IMR-90 (cell line): ENCODE measurements at regions not wholly inside any gene's neighbourhood (a gene's known extent, or its start where the extent isn't known, plus 50 kb on each side); places are given as distances from the start of the nearest gene placed in this dataset.
A peak's percentile ranks its signal among the peaks of the same experiment; 100 is the strongest.

Experiments used
- ATAC-seq: fragments of 200-7000 bp; cut with Tn5 transposase; 2 replicates; pipeline ENCODE4 v1.9.1; 2020; ENCODE audit warnings: low read depth, mild to moderate bottlenecking, moderate library complexity
- BruUV-seq: library from RNA; stranded (reverse); fragments of 400-500 nt; replicated peaks from 2 replicates; lab custom pipeline; 2021; lab: Mats Ljungman, UMichigan
- CTCF ChIA-PET: fragments of 300-600 bp; formaldehyde crosslinking; extraction: SDS; loops from one replicate; lab custom pipeline; 2021; ENCODE audit warnings: antibody characterized with exemption; lab: Yijun Ruan, JAX
- POLR2A ChIA-PET: fragments of 300-600 bp; sonication (Branson Sonifier 250); formaldehyde crosslinking; loops from one replicate; lab custom pipeline; 2022; ENCODE audit warnings: antibody characterized with exemption; ENCODE audit not compliant: unreplicated experiment; lab: Charles Lee
- DNase-seq: peaks from one replicate; pipeline ENCODE4 v3.0.0; 2013
- H2AFZ ChIP-seq: replicated peaks from 2 replicates; pipeline ENCODE3; 2013; ENCODE audit warnings: low read length, mild to moderate bottlenecking; ENCODE audit not compliant: poor library complexity
- H2AK5ac ChIP-seq: 2 replicates; pipeline ENCODE4 v1.6.1; 2013; ENCODE audit warnings: low read depth, low read length, inconsistent platforms
- H2AK9ac ChIP-seq: replicated peaks from 2 replicates; pipeline ENCODE3; 2013; ENCODE audit warnings: mild to moderate bottlenecking, low read depth, low read length, moderate library complexity; ENCODE audit not compliant: poor library complexity
- H2BK120ac ChIP-seq: 2 replicates; pipeline ENCODE4 v1.6.1; 2013; ENCODE audit warnings: low read depth, low read length, inconsistent platforms
- H2BK15ac ChIP-seq: 3 replicates; pipeline ENCODE4 v1.6.1; 2013; ENCODE audit warnings: low read depth, low read length, inconsistent platforms
- H2BK20ac ChIP-seq: 2 replicates; pipeline ENCODE4 v1.6.1; 2013; ENCODE audit warnings: low read depth, mild to moderate bottlenecking, inconsistent platforms, low read length, moderate library complexity
- H2BK5ac ChIP-seq: 2 replicates; pipeline ENCODE4 v1.6.1; 2013; ENCODE audit warnings: mild to moderate bottlenecking, low read depth, low read length, inconsistent platforms; ENCODE audit not compliant: poor library complexity, severe bottlenecking
- H3K14ac ChIP-seq: replicated peaks from 2 replicates; pipeline ENCODE4 v1.6.1; 2013; ENCODE audit warnings: low read depth, low read length, inconsistent platforms
- H3K18ac ChIP-seq: 2 replicates; pipeline ENCODE4 v1.6.1; 2013; ENCODE audit warnings: low read depth, low read length, control low read depth
- H3K23ac ChIP-seq: 2 replicates; pipeline ENCODE4 v1.6.1; 2013; ENCODE audit warnings: low read depth, low read length, inconsistent platforms
- H3K27ac ChIP-seq: 2 replicates; pipeline ENCODE4 v1.5.1; 2013; ENCODE audit warnings: mild to moderate bottlenecking, control low read depth, low read length; ENCODE audit not compliant: insufficient read depth
- H3K27me3 ChIP-seq: 2 replicates; pipeline ENCODE4 v1.6.1; 2013; ENCODE audit warnings: low read length; ENCODE audit not compliant: control insufficient read depth, insufficient read depth
- H3K36me3 ChIP-seq: 2 replicates; pipeline ENCODE4 v1.6.1; 2013; ENCODE audit warnings: low read length, mixed read lengths; ENCODE audit not compliant: control insufficient read depth, insufficient read depth
- H3K4ac ChIP-seq: 2 replicates; pipeline ENCODE4 v1.6.1; 2013; ENCODE audit warnings: low read depth, low read length, inconsistent platforms
- H3K4me1 ChIP-seq: 2 replicates; pipeline ENCODE4 v1.6.1; 2013; ENCODE audit warnings: low read length, mixed read lengths; ENCODE audit not compliant: control insufficient read depth, insufficient read depth
- H3K4me2 ChIP-seq: 2 replicates; pipeline ENCODE4 v1.6.1; 2013; ENCODE audit warnings: low read depth, mild to moderate bottlenecking, control low read depth, low read length, moderate library complexity
- H3K4me3 ChIP-seq: 2 replicates; pipeline ENCODE4 v1.5.1; 2013; ENCODE audit warnings: low read depth, mild to moderate bottlenecking, control low read depth, low read length, moderate library complexity; ENCODE audit not compliant: insufficient read depth
- H3K56ac ChIP-seq: 2 replicates; pipeline ENCODE4 v1.6.1; 2013; ENCODE audit warnings: low read length, inconsistent platforms; ENCODE audit not compliant: insufficient read depth; ENCODE audit errors: extremely low read depth
- H3K79me1 ChIP-seq, 2 experiments: 2 replicates each; pipeline ENCODE4 v1.6.1; 2013; ENCODE audit warnings: low read length in 2 of 2, inconsistent platforms in 1 of 2, low read depth in 1 of 2
- H3K9ac ChIP-seq: 2 replicates; pipeline ENCODE4 v1.6.1; 2013; ENCODE audit warnings: low read depth, low read length, control low read depth
- H3K9me1 ChIP-seq: 2 replicates; pipeline ENCODE4 v1.6.1; 2013; ENCODE audit warnings: low read length, inconsistent platforms; ENCODE audit not compliant: insufficient read depth
- H3K9me3 ChIP-seq: 2 replicates; pipeline ENCODE4 v1.6.1; 2013; ENCODE audit warnings: low read length; ENCODE audit not compliant: control insufficient read depth, insufficient read depth
- H4K20me1 ChIP-seq: 2 replicates; pipeline ENCODE4 v1.6.1; 2013; ENCODE audit warnings: low read length, inconsistent platforms; ENCODE audit not compliant: insufficient read depth
- H4K5ac ChIP-seq: 2 replicates; pipeline ENCODE4 v1.6.1; 2013; ENCODE audit warnings: mild to moderate bottlenecking, low read depth, low read length, control low read depth
- H4K8ac ChIP-seq, 2 experiments: 2 replicates each; pipeline ENCODE4 v1.6.1; 2013; ENCODE audit warnings: low read depth in 2 of 2, low read length in 2 of 2, control low read depth in 1 of 2, inconsistent platforms in 1 of 2
- H4K91ac ChIP-seq: 2 replicates; pipeline ENCODE4 v1.6.1; 2013; ENCODE audit warnings: low read depth, low read length, inconsistent platforms; ENCODE audit not compliant: insufficient read depth
- MAFK ChIP-seq: IDR thresholded peaks from 2 replicates; pipeline ENCODE4 v1.6.1; 2012; ENCODE audit warnings: low read depth, low read length, improper control_type of control experiment
- MAZ ChIP-seq: IDR thresholded peaks from 2 replicates; pipeline ENCODE4 v1.6.1; 2012; ENCODE audit warnings: low read depth, mild to moderate bottlenecking, low read length, improper control_type of control experiment, moderate library complexity, borderline replicate concordance
- MXI1 ChIP-seq: IDR thresholded peaks from 2 replicates; pipeline ENCODE4 v1.6.1; 2012; ENCODE audit warnings: low read depth, mild to moderate bottlenecking, low read length, moderate library complexity, borderline replicate concordance
- RAD21 ChIP-seq: IDR thresholded peaks from 2 replicates; pipeline ENCODE4 v1.6.1; 2012; ENCODE audit warnings: low read length, improper control_type of control experiment
- SMC3 ChIP-seq: fragments of 150-350 bp; IDR thresholded peaks from 2 replicates; pipeline ENCODE4 v1.6.1; 2016; ENCODE audit warnings: low read depth, mild to moderate bottlenecking, antibody characterized with exemption, low read length, moderate library complexity
- WGBS, 2 experiments: methylation state at CpG; one replicate each; pipeline versions ENCODE4 v1.1.5 to v1.1.7; 2013; ENCODE audit warnings: missing lambda C conversion rate in 2 of 2; ENCODE audit not compliant: insufficient read length in 1 of 2; ENCODE audit errors: extremely low coverage in 2 of 2; 5-methylcytosine and 5-hydroxymethylcytosine counted together
- dilution Hi-C: fragments of 300-500 bp; cut with HindIII; formaldehyde crosslinking; loops from one replicate; pipeline ENCODE4 v1.14.3; 2018; ENCODE audit warnings: low sequenced_read_pairs; ENCODE audit not compliant: unreplicated experiment
- in situ Hi-C: fragments of 300-500 bp; cut with MboI; formaldehyde crosslinking; loops from 3 replicates; pipeline ENCODE4 v1.14.3; 2019; ENCODE audit warnings: low sequenced_read_pairs, inconsistent platforms, mixed read lengths
- intact Hi-C: fragments of 100-400 bp; cut with micrococcal nuclease; formaldehyde crosslinking; loops from 2 replicates; pipeline ENCODE4 v1.10.0; 2022
- TF ChIP-seq, protein P1 (sequence below): fragments of 150-350 bp; IDR thresholded peaks from 2 replicates; pipeline ENCODE4 v1.6.1; 2017; ENCODE audit warnings: mild to moderate bottlenecking, antibody characterized with exemption, low read length, low read depth

DNA sequence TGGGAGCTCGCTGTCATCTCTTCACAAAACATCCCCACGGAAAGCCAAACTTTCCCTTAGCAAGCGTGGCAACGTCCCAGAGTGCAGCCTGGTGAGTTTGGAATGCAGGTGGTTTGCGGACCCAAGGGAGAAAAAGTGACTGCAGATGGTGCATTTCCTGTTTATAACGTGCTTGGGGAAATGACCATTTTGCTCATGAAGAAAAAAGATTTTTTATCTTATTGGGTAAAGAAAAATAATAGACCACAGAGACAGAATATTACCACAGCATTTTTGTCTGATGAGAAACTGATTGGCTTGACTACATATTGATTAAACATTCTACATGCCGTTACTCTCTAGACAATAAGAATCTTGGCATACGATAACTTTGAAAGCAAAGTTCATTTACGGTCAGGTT lies 136.5 kb downstream of the COPS8 start (continued):
- TF ChIP-seq SMC3 = peak; percentile 16; the same call in 1 of the 2 replicates

DNA sequence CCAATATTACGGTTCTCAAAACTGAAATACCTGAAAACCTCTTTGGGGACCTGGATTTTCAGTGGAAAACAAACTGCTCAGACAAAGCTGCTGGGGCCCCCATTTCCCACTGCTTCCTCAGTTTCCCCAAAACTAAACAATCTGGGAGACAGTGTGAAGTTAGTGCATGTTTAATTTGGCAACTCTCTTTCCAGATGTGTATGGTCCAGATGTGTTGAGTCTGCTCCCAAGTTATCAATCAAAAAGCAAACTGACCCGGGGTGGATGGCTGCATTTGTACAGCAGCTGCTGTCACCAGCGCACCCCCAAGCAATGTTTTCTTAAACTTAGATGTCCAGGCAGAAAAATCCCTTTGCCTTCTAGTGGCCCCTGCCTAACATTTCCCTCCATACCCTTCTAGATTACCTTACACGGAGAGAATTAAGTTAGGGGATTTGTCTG lies 136.9 kb downstream of the COPS8 start:
- Histone ChIP-seq H4K91ac (peak overlapping the region; percentile 99), H3K4me2 (peak overlapping the region; percentile 24), H3K27ac (peak overlapping the region; percentile 99), H2AFZ (no peak overlapping the region), H3K18ac (peak overlapping the region; percentile 94), H3K56ac (peak overlapping the region; percentile 96), H2BK120ac (peak overlapping the region; percentile 97), H3K36me3 (no peaks in the 10 kb centered on the region), H3K9ac (peak overlapping the region; percentile 77), H2AK5ac (peak overlapping the region; percentile 83), H3K14ac (peak overlapping the region; percentile 75), H2BK15ac (peak overlapping the region; percentile 47; the same call in 2 of the 3 replicates), H3K9me1 (peaks cover 19% of the 10 kb centered on the region), H4K8ac (peak overlapping the region; percentile 81 to 88), H2BK5ac (peak overlapping the region; percentile 95), H3K9me3 (no peaks in the 10 kb centered on the region), H3K4ac (peak overlapping the region; percentile 96), H3K79me1 (peaks cover 0 to 15% of the 10 kb centered on the region in 2 experiments; a peak in 2 of 4 replicates), H4K20me1 (no peaks in the 10 kb centered on the region), H2AK9ac (peak overlapping the region; percentile 78), H3K4me1 (peaks cover 30% of the 10 kb centered on the region), H4K5ac (peak overlapping the region; percentile 94), H2BK20ac (peak overlapping the region; percentile 91), H3K27me3 (no peaks in the 10 kb centered on the region), H3K23ac (peak overlapping the region; percentile 78), H3K4me3 (no peak overlapping the region)
- intact Hi-C loops = loop anchor here (1.0 to 2.0 kb wide), 3 partner anchors 34 to 58 kb away; no protein-coding TSS in a partner anchor
- TF ChIP-seq MXI1 (no peak), RAD21 (no peak), MAZ (no peak), MAFK (no peak)
- TF ChIP-seq, protein P1, sequence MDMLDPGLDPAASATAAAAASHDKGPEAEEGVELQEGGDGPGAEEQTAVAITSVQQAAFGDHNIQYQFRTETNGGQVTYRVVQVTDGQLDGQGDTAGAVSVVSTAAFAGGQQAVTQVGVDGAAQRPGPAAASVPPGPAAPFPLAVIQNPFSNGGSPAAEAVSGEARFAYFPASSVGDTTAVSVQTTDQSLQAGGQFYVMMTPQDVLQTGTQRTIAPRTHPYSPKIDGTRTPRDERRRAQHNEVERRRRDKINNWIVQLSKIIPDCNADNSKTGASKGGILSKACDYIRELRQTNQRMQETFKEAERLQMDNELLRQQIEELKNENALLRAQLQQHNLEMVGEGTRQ = no peak
- in situ Hi-C loops = no loop called here
- DNase-seq = peak; percentile 59
- no peak for ATAC-seq
- BruUV-seq = no TSS peak
- ChIA-PET CTCF (interaction anchor here (0.7 to 1.2 kb wide), 2 partner anchors 37 to 55 kb away, joined by 3 read pairs; no protein-coding TSS in a partner anchor), POLR2A (interaction anchor here (0.9 to 2.5 kb wide), 11 partner anchors 21 to 57 kb away, joined by 3 to 11 read pairs (median 3); no protein-coding TSS in a partner anchor)
- dilution Hi-C loops = no loop called here
- WGBS, 2 experiments = no CpG with 5 or more reads among the region's 4 CpGs
